IPS-18a (cell line): ENCODE measurements at regions not wholly inside any gene's neighbourhood (a gene's known extent, or its start where the extent isn't known, plus 50 kb on each side); places are given as distances from the start of the nearest gene placed in this dataset.

ENCODE experiments used
- H3K27ac ChIP-seq: one replicate; pipeline ENCODE4 v1.5.1; 2013; ENCODE audit warnings: low read length
- H3K27me3 ChIP-seq: one replicate; pipeline ENCODE4 v1.6.1; 2013; ENCODE audit warnings: mild to moderate bottlenecking, low read length; ENCODE audit not compliant: control insufficient read depth, insufficient read depth
- H3K36me3 ChIP-seq: one replicate; pipeline ENCODE4 v1.6.1; 2013; ENCODE audit warnings: low read depth, low read length; ENCODE audit not compliant: control insufficient read depth
- H3K4me1 ChIP-seq: one replicate; pipeline ENCODE4 v1.6.1; 2013; ENCODE audit warnings: low read depth, low read length; ENCODE audit not compliant: control insufficient read depth
- H3K4me3 ChIP-seq: one replicate; pipeline ENCODE4 v1.5.1; 2013; ENCODE audit warnings: low read length
- H3K9ac ChIP-seq: one replicate; pipeline ENCODE4 v1.6.1; 2013; ENCODE audit warnings: mild to moderate bottlenecking, low read length, moderate library complexity
- H3K9me3 ChIP-seq: one replicate; pipeline ENCODE4 v1.6.1; 2013; ENCODE audit warnings: low read depth, low read length; ENCODE audit not compliant: control insufficient read depth

DNA sequence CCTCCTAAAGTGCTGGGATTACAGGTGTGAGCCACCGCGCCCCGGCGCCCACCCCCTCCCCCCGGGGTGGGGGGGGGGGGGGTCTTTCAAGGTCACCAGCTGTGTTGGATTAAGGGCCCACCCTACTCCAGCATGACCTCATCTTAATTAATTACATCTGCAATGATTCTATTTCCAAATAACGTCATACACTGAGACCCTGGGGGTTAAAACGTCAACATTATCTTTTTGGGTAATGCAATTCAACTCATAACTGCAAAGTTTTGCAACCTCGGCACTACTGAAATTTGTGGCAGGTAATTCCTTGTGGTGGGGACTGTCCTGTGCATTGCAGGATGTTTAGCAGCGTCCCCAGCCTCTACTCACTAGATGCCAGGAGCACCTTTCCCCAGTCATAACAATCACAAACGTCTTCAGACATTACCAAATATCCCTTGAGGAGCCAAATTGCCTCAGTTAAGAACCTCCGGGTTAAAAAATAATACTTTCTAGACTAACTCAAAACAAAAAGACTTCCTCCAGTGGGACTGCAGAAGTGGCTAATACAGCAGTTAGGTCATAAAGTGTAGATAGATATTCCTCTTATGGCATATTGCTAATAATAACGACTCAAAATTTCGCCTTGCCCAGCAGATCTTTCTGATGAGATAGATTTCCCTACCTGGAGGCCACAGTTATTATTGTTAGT is 233.0 kb upstream of the KAZN start:
- Histone ChIP-seq H3K9me3 (no peaks in the 10 kb centered on the region), H3K27ac (no peak overlapping the region), H3K27me3 (no peaks in the 10 kb centered on the region), H3K4me3 (no peak overlapping the region), H3K9ac (no peak overlapping the region), H3K4me1 (peaks cover 19% of the 10 kb centered on the region), H3K36me3 (no peaks in the 10 kb centered on the region)

DNA sequence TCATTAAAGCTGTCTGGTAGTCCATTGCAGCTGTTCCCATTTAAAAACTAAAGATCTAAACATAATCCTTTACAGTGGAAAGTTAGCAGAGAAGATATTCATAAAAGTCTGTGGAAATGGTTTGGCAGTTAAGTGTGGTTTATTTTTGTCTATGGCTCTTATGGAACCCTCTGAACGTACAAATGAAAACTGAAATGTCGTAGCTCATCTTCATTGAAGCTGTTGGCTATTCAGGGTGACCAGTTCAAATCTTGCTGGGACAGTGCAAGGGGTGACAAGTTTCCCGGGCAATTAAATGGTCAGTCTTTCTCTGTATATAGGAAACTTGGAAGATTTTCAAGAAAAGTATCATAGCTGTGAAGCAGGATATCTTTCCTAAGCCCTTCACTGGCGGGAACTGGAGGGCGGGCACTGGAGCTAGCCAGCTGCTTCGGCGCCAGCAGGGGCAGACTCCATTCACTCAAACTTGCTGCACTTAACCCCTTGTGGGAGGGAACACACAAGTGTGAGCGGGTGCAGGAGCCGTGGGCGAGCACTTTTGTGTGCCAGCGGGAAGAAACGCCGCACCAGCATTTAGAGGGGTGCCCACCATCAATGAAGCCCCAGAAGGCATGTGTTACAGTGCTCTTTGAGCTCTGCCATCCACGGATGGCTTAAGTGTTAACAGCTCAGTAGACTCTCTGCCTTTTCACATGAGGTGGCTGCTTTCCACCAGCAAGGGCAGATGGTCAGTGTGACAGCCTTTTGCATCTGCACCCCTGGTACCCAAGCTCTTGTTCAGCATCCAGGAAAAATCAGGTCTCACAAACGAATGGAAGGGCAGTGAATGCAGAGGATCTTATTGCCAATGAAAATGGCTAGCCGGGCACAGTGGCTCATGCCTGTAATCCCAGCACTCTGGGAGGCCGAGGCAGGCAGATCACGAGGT is 232.1 kb upstream of the KAZN start:
- no peaks in the 10 kb centered on the region for H3K36me3 ChIP-seq
- no peaks in the 10 kb centered on the region for H3K9me3 ChIP-seq
- H3K9ac ChIP-seq, result no peak overlapping the region
- H3K27me3 ChIP-seq, result no peaks in the 10 kb centered on the region
- H3K4me1 ChIP-seq, result peaks cover 21% of the 10 kb centered on the region
- no peak overlapping the region for H3K27ac ChIP-seq
- no peak overlapping the region for H3K4me3 ChIP-seq

DNA sequence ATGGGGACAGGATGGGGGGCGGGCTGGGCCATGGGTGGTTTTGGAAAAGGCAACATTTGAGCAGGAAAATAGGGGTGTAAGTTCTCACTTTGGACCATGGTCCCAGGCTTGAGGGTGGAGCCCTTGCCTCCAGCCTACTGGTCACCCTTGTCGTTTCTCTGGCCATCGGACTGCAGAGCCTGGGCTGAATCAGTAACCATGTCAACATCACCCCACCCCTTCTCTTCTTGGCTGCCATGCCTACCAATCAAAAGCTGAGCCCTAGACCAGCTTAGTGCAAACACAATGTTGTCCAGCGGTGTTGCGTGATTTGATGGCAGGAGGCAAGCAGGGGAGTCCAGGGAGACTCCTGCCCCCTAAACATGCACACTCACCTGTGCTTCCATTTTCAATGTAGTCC is 231.0 kb upstream of the KAZN start:
- Histone ChIP-seq H3K4me1 (peaks cover 31% of the 10 kb centered on the region), H3K27ac (no peak overlapping the region)

DNA sequence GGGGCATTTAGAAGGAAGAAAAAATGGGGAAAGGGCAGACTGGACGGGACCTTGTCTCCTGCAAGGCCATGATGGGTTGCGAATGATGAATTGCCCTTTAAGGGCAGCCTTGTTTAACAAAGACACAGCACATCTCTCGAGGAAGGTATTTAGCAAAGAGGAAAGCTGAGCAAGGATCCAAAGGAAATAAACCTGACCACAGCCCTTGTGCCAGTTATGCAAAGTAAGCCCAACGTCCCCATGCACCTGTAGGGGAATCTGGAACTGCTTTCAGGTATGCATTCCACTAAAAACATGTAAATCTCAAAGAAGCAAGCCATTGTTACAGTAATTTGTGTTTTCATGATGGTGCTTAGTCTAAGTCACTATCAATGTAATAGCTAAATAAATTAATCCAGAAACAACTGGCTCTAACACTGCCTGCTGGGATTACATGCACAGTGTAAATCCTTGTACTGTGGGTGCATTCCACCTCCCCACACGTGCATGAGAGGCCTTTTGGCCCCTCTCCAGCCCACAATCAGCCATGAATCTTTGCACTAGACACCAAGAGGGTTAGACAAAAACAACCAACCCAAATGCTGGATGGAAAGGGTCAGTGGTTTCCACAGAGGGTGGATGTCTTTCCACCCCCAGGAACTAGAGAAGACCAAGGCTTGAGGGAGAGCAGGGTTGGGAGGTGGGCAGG is 228.8 kb upstream of the KAZN start:
- Histone ChIP-seq H3K36me3 (no peaks in the 10 kb centered on the region), H3K9ac (no peak overlapping the region), H3K27me3 (no peaks in the 10 kb centered on the region), H3K9me3 (no peaks in the 10 kb centered on the region), H3K4me3 (no peak overlapping the region), H3K4me1 (peaks cover 34% of the 10 kb centered on the region), H3K27ac (no peak overlapping the region)

More for the DNA sequence above, 231.0 kb upstream of the KAZN start:
- Histone ChIP-seq H3K9me3 (no peaks in the 10 kb centered on the region), H3K4me3 (no peak overlapping the region), H3K36me3 (no peaks in the 10 kb centered on the region), H3K27me3 (no peaks in the 10 kb centered on the region), H3K9ac (no peak overlapping the region)

DNA sequence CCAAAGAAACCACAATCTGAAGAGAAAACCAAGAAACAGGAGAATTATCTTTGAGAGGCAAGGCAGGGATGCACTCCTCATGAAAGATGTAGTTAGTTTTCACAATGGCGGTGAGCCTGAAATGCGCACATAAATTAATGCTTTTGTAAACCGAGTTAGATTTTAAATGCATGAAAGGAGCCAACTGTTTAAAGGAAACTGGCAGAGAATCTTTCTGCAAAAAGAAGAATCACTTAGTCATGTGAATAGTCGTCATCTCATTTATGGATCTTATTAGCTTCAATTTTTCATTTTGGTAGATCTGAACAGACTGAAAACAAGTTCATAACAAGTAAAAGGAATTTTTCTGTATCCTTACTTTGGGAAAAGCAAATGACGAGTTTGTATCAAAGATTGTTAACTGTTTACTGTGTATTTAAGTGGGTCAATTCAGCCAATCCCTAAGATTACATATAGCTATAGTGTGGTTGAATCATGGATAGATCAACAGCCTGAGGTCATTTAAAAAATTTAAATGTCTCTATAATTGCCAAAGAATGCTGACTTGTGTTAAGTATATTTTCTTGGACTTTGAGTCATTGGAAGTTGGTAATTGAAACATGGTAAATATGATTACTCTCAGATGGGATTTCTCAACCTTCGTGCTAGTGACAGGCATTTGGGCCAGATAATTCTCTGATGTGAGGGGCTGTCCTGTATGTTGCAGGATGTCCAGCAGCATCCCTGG is 226.6 kb upstream of the KAZN start:
- Histone ChIP-seq H3K4me1 (peaks cover 28% of the 10 kb centered on the region), H3K4me3 (no peak overlapping the region), H3K36me3 (no peaks in the 10 kb centered on the region), H3K27ac (no peak overlapping the region), H3K9me3 (no peaks in the 10 kb centered on the region), H3K9ac (no peak overlapping the region), H3K27me3 (no peaks in the 10 kb centered on the region)

DNA sequence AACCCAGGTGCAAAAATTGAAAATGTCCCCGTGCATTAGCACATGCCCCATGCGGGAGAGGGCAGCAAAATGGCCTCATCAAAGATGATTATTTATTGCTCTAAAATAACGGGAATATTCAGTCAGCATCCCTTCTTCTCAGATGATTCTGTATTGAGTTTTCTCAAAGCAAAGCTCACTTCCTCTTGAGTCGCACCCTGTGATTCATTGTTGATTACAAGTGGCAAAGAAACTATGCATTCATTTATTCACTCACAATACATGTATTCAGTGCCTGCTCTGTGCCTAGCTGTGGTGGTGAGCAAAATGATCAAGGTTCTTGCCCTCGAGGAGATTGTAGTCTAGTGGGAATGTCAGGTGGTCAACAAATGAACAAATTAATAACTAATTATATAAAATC is 226.0 kb upstream of the KAZN start:
- no peak overlapping the region for H3K27ac ChIP-seq
- no peak overlapping the region for H3K9ac ChIP-seq

DNA sequence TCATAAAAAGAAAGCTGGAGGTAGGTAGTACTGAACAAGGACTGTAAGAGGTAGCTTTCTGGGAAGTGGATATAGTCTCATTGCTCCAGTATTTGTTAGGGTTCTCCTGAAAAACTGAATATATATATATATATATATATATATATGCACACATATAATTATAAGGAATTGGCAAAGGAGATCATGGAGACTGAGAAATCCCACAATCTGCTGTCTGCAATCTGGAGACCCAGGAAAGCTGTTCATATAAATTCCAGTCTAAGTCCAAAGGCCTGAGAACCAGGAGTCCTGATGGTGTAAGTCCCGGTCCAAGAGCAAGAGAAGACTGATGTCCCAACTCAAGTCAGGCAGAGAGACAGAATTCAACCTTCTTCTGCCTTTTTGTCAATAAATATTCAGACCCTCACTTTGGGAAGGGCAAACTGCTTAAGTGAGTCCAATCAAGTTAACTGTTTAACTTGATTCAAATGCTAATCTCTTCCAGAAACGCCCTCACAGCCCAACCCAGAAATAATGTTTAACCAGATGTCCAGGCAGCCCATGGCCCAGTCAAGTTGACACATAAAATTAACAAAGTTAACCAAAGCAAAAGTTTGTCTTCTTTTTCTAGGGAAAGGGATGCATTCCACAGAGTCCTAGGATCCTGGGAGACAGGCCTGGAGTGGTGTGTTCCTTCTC is 225.3 kb upstream of the KAZN start:
- Histone ChIP-seq H3K27ac (no peak overlapping the region), H3K9ac (no peak overlapping the region), H3K4me1 (peaks cover 28% of the 10 kb centered on the region), H3K9me3 (no peaks in the 10 kb centered on the region), H3K4me3 (no peak overlapping the region), H3K36me3 (no peaks in the 10 kb centered on the region), H3K27me3 (no peaks in the 10 kb centered on the region)

More for the DNA sequence above, 226.0 kb upstream of the KAZN start:
- Histone ChIP-seq H3K4me3 (no peak overlapping the region), H3K9me3 (no peaks in the 10 kb centered on the region), H3K27me3 (no peaks in the 10 kb centered on the region), H3K4me1 (peaks cover 28% of the 10 kb centered on the region), H3K36me3 (no peaks in the 10 kb centered on the region)

DNA sequence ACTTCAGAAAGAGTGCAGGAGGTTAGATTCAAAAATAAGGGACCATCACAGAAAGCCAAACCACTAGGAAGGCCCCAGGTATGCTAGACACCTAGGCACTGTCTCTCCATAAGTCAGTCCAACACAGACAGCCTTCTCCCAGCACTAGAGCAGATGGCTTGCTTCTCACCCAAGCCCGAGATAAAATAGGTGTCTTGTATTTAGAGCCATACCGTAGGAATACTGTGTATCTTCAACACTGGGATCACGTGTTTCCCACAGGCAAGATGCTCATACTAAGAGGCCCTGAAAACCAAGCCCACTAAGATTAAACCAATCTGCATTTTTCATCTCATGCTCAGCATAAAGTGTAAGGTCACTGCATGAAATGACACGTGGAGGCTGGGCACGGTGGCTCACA is 223.3 kb upstream of the KAZN start:
- Histone ChIP-seq H3K4me1 (peaks cover 17% of the 10 kb centered on the region), H3K4me3 (no peak overlapping the region), H3K36me3 (no peaks in the 10 kb centered on the region), H3K27me3 (no peaks in the 10 kb centered on the region), H3K9me3 (no peaks in the 10 kb centered on the region), H3K27ac (no peak overlapping the region), H3K9ac (no peak overlapping the region)

DNA sequence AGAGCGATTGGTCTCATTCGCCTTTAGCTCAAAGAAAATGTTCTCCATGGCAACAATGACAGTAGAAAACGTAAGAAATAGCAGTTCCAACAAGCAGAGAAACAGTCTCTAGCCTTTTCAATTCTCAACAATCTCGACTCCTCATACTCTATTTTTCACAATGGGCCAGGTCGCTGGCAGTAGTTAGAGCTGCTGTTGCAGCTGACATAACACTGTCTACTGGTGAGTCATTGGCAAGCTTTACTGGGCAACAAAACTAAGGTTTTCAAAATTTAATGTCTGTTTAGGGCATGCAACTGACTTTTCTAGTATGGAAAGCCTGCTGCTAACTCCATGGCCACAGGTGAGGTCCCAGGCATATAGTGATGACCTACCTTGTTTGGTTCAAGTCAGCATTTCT is 221.1 kb upstream of the KAZN start:
- no peak overlapping the region for H3K9ac ChIP-seq
- no peaks in the 10 kb centered on the region for H3K9me3 ChIP-seq
- no peak overlapping the region for H3K27ac ChIP-seq
- H3K36me3 ChIP-seq, result no peaks in the 10 kb centered on the region
- H3K27me3 ChIP-seq, result no peaks in the 10 kb centered on the region
- peaks cover 4% of the 10 kb centered on the region for H3K4me1 ChIP-seq
- no peak overlapping the region for H3K4me3 ChIP-seq

DNA sequence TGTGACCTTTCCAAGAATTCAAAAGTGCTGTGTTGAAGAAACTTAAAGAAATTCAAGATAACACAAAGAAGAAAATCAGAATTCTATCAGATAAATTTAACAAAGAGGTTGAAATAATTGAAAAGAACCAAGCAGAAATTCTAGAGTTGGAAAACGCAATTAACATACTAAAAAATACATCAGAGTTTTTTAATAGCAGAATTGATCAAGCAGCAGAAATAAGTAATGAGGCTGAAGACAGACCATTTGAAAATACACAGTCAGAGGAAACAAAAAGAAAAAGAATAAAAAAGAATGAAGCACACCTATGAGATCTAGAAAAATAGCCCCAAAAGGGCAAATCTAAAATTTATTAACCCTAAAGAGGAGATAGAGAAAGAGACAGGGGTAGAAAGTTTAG is 218.1 kb upstream of the KAZN start:
- H3K27ac ChIP-seq, result no peak overlapping the region
- no peaks in the 10 kb centered on the region for H3K9me3 ChIP-seq
- H3K9ac ChIP-seq, result no peak overlapping the region
- H3K27me3 ChIP-seq, result no peaks in the 10 kb centered on the region
- H3K4me1 ChIP-seq, result no peaks in the 10 kb centered on the region
- H3K4me3 ChIP-seq, result no peak overlapping the region
- no peaks in the 10 kb centered on the region for H3K36me3 ChIP-seq

DNA sequence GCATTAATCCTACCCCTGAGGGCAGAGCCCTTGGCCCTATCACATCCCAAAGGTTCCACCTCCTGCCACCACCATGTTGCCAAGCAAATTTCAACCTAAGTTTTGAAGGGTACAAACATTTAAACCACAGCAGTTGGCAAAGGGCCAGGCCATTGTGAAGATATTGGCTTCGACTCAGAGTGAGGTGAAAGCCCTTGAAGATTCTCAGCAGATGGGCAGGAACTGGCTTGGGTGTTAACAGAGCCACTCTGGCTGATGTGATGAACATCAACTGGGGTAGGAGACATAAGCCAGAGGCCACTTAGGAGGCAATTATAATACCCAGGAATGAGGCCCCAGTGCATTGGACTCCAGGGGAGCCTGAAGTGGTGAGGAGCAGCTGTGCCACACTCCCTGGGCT is 207.7 kb upstream of the KAZN start:
- no peak overlapping the region for H3K9ac ChIP-seq
- H3K4me3 ChIP-seq, result no peak overlapping the region
- peaks cover 7% of the 10 kb centered on the region for H3K9me3 ChIP-seq
- H3K36me3 ChIP-seq, result no peaks in the 10 kb centered on the region
- H3K27me3 ChIP-seq, result no peaks in the 10 kb centered on the region
- no peak overlapping the region for H3K27ac ChIP-seq
- no peaks in the 10 kb centered on the region for H3K4me1 ChIP-seq
